ENCODE measurements at regions not wholly inside any gene's neighbourhood (a gene's known extent, or its start where the extent isn't known, plus 50 kb on each side); places are given as distances from the start of the nearest gene placed in this dataset.

DNA sequence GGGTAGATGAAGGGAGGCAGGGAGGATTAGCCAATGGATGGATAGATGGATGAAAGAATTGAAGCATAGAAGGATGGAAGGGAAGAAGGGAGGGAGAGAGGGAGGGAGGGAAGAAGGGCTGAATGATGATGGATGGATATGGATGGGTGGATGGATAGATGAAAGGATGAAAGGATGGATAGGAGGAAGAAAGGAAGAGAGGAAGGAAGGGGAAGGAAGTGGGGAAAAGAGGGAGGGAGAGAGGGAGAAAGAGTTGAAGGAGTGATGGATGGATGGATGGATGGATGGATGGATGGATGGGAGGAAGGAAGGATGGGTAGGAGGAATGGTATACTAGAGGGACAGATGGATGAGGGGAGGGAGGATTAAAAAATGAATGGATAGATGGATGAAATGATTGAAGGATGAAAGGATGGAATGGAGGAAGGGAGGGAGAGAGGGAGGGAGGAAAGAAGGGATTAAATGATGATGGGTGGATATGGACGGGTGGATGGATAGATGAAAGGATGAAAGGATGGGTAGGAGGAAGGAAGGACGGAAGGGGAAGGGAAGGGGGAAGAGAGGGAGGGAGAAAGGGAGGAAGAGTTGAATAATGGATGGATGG, 145.9 kb downstream of the MN1 start:
- DNase-seq = no peak

DNA sequence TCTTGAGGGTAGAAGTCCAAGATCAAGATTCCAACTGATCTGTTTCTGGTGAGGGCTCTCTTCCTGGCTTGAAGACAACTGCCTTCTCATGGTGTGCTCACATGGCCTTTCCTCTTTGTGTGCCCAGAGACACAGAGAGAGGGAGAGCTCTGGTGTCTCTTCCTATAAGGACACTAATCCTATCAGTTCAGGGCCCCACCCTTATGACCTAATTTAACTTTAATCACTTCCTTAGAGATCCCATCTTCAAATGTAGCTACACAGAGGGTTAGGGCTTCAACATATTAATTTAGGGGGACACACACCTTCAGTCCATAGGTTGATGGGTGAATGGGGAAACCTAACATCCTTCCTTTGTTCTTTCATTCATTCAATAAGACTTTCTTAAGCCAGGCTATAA, 144.6 kb downstream of the MN1 start:
- DNase-seq = no peak

DNA sequence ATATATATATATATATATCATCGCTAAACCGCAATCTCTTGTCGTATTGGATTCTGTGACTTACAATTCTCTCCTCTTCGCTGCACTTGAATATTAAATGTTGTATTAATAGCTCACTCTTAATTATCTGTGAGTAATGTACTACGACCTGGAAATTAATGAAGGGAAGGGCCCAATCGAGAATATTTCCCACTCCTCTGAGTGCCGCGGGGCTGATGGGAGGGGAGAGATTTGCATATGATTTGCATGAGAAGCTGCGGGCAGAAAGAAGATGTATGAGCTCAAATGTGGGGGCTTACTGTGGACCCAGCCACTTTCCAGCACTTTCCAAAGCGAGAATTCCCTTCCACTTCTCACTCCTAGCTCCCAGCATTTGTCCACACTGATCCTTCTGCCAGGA, 141.2 kb downstream of the MN1 start:
- DNase-seq = no peak

DNA sequence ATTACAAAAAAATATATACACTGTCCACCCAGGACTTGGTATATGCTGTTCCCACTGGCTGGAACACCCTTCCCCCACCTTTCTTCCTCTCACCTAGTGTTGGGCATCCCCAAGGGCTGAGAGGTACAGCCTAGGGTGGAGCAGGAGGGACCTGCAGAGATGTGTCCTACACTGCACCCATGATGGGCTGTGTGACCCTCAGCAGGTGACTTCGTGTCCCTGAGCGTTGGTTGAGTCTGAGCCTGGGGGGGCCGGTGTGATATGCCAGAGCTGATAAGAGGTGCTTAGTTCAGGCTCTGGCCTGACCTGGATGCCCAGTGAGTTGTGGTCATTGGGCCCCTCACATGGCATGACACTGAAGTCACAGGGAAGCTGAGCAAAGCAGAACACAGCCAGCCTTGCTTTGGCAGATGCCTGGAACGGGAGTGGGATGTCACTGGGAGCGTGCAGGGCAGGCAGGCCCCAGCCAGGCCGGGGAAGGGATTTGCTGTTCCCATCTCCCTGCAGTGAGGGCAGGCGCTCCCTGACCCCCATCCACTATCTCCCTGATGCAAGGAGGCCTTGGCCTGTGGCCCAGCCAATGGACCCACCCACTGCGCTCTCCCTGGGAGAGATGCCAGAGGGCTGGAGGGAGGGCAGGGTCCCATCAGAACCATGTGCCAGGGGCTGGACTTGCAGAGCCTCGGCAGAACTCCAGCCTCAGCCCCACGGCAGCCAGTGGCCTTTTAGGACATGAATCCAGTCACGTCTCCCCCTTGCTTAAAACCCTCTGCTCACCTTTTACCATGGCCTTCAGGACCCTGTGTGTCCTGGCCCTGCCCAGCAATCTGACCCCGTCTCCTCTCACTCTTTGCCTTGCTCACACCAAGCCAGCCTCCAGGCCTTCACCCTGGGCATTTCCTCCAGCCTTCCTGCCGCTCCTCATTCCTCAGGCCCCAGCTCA, 138.9 kb downstream of the MN1 start:
- DNase-seq = no peak

DNA sequence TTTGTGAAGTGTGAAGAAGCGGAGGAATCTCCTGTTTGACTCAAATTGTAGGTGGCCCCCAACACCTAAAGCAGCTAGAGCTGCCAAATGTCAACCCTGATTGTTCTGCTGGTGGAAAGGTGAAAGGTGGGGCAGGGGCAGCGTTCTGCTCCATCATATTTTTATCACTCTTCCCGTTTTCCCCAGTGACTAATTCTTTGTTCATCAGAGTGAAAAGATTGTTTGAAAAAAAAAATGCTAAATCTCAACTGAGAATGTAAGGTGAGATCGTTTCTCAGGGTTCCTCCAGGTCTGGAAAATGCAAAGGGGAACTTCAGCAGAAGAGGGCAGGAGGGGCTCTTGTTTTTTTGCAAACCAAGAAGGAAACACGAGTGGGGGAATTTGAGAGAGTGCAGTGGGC, 137.7 kb downstream of the MN1 start:
- DNase-seq = no peak

DNA sequence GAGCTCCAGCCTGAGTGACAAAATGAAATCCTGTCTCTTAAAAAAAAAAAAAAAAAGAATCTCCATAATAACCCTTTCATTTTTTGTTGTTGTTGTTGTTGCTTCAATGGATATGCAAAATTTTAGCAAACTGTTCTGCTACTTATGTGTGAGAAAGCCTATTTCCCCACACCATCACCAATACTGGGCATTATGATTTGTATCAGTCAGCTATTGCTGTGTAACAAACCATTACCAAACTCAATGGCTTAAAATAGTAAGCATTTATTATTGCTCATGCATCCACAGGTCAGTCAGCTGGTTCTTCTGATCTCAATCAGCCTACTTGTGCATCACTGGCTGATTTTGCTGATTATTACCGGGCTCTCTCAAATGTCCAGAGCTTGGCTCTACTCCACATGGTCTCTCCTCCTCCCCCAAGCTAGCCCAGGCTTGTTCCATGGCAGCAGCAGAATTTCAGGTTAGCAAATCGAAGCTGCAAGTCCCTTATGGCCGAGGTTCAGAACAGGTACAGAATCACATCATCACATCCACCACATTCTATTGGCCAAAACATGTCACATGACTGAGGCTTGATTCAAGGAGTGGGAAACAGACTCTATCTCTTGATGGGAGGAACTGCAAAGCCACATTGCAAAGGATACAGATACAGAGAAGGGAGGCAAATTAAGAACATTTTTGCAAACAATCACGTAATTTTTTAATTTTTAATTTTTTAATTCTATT, 135.1 kb downstream of the MN1 start:
- DNase-seq = no peak

DNA sequence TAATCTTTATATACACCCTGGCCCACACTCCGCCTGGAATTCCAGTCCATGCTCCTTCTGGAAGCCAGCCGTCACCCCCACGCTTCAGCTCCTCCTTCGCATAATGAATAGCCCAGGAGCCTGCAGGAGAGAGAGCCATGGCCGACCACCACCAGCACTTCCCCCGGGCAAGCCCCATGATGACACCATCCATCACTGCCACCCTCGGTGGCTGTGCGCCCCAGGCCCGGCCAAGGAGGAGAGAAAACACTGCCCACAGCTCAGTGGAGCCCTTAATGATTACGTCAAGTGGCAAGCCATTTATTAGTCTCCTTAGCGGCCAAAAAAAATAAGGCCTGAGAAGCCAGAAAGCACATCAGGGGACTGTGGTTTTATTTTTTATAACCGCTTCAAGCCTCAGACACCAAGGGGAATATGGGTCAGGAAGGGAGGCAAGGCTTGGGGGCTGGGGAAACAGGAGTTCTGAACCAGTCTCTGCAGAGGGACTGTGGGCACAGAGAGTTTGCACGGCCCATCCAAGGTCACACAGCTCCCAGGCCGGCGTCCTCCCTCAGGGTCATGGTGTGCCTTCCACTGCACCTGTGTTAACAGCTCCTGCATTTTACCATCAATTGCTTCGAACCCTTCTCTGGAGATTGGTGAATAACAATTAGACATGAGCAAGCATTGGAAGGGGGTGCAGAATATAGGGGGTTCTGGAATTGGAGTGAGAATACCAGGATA, 134.3 kb downstream of the MN1 start:
- peak; percentile 63 for DNase-seq

DNA sequence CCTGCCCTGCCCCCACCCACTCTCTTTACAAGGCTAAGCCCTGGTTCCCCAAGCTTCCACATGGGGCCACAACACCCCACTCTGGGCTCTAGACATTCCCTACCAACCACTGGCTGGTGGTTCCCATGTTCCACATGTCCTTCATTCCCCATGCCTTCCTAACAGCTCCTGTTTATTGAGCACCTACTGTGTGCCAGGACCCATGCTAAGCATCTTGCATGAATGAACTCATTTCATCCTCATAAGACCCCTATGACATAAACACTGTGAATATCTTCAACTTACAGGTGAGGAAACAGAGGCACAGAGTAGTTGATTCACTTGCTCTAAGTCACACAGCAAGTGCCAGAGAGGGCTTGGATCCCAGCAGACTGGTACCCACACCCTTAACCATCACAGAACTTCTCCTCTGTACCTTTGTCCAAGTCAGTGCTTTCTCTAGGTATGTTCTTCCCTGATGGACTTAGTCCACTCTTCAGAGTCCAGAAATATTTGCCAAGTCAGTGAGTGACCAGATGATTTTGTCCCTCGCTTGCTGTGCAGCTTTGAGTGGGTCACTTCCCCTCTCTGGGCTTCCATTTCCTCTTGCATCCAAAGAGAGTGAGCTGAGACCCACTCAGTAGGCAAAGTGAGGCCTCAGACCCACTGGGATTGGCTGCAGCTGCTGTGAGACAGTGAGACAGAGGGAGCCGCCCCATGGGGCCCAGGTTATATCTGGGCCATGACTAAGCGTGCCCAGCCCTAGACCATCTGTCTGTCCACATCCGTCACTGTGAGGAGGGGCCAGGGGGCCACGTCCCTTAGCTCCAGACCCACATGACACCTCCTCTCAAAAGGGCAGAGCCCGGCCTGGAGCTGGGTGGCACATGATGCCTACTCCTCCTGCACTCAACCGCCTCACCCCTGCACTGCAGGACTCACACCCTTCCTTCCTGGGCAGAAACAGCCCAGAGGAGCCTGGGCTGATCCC, 132.4 kb downstream of the MN1 start:
- DNase-seq = peak; percentile 69

DNA sequence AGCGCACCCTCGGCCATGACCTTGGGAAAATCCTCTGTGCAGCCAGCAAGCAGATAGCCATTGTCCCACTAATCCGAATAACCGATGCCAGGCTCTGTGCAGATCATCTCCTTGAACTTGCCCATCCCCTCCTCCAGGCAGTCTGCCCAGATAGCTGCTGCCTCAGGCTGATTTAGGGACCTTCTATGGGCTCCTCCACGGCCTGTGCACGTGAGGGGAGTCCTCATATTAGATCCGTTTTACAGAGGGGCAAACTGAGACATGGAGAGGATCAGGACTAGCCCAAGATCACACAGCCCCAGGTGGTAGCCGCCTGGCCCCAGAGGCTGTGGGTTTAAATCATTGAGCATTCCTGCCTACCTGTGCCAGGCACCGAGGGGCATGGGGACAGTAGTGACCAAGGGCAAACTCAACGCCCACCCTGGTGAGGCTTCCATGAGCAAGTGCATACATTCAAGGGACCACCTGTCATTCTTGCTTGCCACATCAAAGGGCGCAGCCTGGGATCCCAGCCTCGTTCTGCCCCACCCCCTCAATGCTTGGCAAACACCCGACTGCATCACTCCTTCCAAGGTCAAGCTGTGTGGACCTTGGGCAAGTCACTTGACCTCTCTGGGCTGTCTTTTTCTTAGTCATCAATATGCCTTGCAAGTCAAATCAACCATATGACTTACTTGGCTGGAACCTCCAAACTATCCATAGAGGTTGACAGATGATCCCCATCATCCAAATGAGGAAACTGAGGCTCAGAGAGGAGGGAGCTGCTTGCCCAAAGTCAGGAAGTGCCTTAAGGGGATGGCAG, 131.6 kb downstream of the MN1 start:
- no peak for DNase-seq

DNA sequence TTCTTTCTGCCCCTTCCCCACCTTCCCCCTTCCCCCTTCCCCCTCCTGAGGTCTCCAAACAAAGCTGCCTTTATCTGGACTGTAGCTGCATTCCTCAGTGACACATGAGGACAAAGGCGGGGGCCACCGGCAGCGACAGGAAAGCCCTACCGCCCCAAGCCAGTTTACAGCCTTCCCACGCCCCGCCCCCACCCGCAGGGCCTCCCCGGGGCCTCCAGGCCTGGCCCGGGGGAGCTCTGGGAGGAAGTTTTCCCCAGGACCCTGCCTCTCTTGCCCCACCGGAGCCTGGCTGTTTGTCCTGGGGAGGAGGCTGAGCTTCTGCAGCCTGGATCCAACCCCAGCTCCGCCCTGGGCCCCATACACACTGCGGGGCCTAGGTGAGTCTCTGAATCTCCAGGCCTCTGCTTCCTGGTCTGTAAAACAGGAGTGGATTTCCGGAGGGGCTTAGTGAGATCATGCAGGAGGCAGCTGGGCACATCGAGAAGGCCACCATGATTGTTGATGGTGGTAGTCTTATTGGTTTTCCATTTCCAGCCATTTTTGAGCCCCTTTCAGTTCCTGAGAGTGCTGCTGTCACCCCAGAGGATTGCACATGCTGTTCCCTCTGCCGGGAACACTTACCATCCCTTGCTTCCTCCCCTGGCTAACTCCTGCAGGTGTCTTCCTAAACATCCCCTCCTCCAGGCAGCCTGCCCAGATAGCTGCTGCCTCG, 130.7 kb downstream of the MN1 start:
- DNase-seq = no peak

DNA sequence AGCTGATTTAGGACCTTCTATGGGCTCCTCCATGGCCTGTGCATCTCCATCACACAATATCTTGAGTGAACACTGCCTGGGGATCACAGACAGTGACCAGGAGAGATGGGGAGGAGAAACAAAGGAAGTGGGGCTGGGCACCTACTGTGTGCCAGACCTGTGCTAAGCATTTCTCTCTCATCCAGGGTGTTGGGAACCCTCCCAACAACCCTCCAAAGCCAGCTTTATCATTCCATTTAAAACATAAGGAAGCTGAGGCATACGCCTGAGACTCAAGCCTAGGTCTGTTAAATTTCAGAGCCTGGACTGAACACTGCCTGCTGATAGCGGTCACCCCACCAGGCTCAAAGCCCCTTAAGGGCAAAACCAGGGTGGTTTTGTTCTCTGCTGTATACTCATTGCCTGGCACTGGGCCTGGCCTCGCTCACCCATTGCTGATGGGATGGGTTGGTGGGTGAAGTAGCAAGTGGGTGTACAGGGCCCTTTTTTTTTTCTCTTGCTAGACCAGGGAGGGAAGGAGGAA, 130.1 kb downstream of the MN1 start:
- DNase-seq = peak; percentile 37

DNA sequence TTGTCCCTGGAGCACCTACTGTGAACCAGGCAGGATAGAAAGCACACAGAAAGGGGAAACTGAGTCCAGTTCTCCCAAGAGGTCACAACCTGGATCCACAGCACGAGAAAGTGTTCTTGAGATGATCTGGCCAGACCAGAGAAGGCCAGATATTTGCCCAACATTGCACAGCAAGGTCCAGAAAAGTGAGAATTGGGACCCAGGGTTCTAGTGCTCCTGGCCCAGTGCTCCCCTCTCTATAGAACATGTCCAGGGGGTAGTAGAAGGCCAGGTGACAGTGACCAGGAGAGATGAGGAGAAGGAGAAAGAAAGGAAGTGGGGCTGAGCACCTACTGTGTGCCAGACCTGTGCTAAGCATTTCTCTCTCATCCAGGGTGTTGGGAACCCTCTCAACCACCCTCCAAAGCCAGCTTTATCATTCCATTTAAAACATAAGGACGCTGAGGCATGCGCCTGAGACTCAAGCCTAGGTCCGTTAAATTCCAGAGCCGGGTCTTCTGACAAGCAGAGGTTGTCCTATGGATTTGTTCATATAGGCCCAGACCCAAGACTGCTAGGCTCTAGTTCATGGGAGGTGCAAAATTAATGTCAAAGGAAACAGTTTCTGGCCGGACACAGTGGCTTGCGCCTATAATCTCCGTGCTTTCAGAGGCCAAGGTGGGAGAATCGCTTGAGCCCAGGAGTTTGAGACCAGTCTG, 128.7 kb downstream of the MN1 start:
- peak; percentile 37 for DNase-seq

DNA sequence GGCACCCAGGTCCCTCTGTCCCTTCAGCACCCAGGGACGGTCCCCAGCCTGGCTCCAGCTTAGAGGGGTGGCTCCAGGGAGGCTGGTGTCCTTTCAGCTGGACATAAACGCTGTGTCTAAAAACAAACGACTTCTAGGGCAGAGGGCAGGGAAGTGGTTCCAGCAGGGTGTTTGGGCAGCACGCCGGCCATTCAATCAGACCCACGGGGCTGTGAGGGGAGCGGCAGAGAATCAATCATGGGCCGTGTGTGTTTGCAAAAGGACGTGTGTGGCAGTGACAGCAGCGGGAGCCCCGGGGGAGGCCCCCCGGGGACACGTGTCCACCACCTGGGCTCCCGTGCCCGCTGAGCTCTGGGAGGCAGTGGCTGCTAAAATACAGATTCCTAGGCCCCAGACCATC, 127.7 kb downstream of the MN1 start:
- peak; percentile 30 for DNase-seq

DNA sequence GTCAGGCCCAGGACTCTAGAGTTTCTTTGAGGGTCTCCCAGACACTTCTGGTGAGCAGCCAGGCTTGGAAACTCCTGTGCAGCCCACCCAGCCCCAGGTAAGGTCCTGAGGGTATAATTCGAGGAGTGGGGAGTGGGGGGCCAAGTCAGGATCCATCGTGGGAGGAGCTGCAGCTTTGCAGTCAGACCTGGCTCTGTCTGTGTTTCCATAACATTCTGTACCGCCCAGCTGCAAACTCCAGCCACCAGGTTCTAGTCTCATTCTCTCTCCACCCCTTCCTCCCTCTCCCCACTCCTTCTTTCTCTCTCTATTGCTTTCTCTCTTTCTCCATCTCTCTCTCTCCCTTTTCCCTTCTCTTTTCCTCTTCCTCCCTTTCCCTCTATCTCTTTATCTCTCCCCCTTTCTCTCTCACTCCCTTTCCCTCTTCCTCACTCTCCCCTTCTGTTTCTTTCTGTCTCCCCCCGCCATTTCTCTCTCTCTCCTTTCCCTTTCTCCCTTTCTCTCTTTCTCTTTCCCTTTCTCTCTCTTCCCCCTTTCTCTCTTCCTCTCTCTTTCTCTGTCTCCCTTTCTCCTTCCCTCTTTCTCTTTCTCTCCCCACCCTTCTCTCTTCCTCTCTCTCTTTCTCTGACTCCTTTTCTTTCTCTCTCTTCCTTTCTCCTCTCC, 127.2 kb downstream of the MN1 start:
- DNase-seq = no peak

DNA sequence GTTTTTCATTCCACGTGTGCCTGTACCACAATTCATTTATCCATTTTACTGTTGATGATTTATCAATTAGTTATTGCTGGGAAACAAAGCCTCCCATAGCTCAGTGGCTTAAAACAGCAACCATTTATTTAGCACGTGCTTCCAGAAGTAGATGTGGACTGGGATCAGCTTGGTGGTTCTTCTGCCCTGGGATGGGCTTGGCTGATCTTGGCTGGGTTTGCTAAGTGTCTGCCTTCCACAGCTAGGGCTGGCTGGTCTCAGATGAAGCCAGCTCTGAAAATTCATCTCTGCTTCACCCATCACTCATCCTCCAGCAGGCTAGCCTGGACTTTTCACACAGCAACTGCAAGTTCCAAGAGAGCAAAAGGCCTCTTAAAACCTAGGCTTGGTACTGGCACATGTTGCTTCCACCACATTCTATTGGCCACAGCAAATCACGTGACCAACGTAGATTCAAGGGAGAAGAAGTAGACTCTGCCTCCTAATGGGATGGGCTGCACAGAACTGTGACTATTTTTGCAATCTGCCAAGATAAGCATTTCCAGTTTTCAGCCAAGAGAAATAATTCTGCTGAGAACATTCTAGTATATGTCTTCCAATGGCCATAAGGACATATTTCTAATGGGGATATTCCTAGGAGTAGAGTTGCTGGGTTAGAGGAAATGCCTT, 124.9 kb downstream of the MN1 start:
- peak; percentile 4 for DNase-seq

DNA sequence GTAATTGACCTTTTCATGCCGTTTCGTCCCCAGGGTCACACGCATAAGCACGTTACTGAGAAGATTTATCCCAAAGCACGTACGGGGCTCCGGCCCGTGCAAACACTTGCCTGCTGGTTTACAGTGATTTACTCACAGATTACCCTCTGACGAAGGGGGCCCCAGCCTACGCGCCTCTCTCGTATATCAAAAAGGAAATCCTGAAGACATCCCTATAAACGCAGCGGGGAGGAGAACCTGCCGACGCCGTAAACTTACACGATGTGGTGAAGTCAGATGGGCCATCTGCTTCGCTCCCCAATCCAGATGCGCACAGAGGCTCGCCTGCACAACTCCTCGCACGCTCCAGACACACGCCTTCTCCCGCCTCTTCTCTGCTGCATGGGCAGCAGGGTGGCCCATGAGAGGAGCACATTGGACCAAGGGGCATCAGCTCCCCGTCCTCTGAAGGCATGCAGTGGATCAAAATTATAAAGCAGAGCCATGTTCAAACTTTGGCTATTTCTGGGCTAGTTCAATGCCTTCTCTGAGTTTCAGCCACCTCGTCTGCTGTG, 123.6 kb downstream of the MN1 start:
- DNase-seq = peak; percentile 47

DNA sequence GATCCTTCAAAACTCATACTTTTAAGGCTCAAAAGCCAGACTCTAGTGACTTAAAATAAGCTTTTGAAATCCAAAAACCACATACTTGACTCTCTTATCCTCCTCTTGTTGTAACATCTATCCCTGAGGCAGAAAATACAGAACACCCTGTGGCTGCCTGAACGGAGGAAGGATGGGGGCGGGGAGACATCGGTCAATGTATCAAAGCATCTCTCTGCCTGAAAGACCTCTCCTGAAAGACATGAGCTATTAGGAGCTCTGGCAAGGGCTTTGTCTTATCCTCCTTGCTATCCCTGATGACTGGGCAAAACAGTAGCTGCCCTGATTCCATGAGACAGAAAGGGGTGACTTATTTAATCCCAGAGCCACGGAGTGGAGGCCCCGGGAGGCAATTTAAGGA, 122.4 kb downstream of the MN1 start:
- no peak for DNase-seq
